Left cardiac atrium (tissue), 4 donors: ENCODE measurements at regions not wholly inside any gene's neighbourhood (a gene's known extent, or its start where the extent isn't known, plus 50 kb on each side); places are given as distances from the start of the nearest gene placed in this dataset.
A peak's percentile ranks its signal among the peaks of the same experiment; 100 is the strongest.

Experiments
- ATAC-seq, 2 donors: fragments of 200-7000 bp; cut with Tn5 transposase; one replicate each; pipeline ENCODE4 v1.9.1; 2020; ENCODE audit warnings: mild to moderate bottlenecking in 2 of 2, moderate library complexity in 2 of 2
- DNase-seq: peaks from one replicate; pipeline ENCODE4 v3.0.0-alpha.2; 2020
- intact Hi-C, 2 donors: fragments of 100-400 bp; cut with DNase I; formaldehyde crosslinking; loops; one replicate each; pipeline versions ENCODE4 v1.14.1 to v1.15.1; 2022 to 2023
- donor health status: DM: no; HTN: yes; CAD: no.
- donor health status: DM: no; HTN: yes; CAD: no; lungs with severe emphysema.
- donor health status: DM: yes; HTN: yes; CAD: no.
- donor health status: Dilated cardiomyopathy.

GRCh38 chr7:67705850-67706249, 709.2 kb downstream of the TYW1 start:
- ATAC-seq = no peak
- intact Hi-C loops = no loop called here
- no peak for DNase-seq

GRCh38 chr7:67711706-67712105, 715.1 kb downstream of the TYW1 start:
- intact Hi-C loops = no loop called here
- DNase-seq = no peak
- no peak for ATAC-seq

GRCh38 chr7:67713451-67714056, 716.9 kb downstream of the TYW1 start:
- intact Hi-C loops = no loop called here
- ATAC-seq = no peak
- DNase-seq = no peak

GRCh38 chr7:67716729-67717128, 720.1 kb downstream of the TYW1 start:
- intact Hi-C loops = no loop called here
- DNase-seq (no peak), ATAC-seq (no peak)

GRCh38 chr7:67723591-67723990, 727.0 kb downstream of the TYW1 start:
- ATAC-seq (no peak), DNase-seq (no peak)
- intact Hi-C loops = no loop called here

- no peak for ATAC-seq
- intact Hi-C loops = no loop called here
- DNase-seq = no peak
Observed at GRCh38 chr7:67724435-67724834, 727.8 kb downstream of the TYW1 start.

GRCh38 chr7:67724955-67725354, 728.3 kb downstream of the TYW1 start:
- intact Hi-C loops = no loop called here
- ATAC-seq (no peak), DNase-seq (no peak)

GRCh38 chr7:67725423-67725822, 728.8 kb downstream of the TYW1 start:
- DNase-seq (no peak), ATAC-seq (no peak)
- intact Hi-C loops = no loop called here

GRCh38 chr7:67729771-67730170, 733.1 kb downstream of the TYW1 start:
- ATAC-seq = no peak

GRCh38 chr7:67731704-67732103, 735.1 kb downstream of the TYW1 start:
- intact Hi-C loops = no loop called here
- ATAC-seq = no peak
- DNase-seq = no peak

More at GRCh38 chr7:67729771-67730170, 733.1 kb downstream of the TYW1 start:
- intact Hi-C loops = no loop called here
- DNase-seq = no peak

- DNase-seq (no peak), ATAC-seq (no peak)
- intact Hi-C loops = no loop called here
Observed at GRCh38 chr7:67732898-67733297, 736.3 kb downstream of the TYW1 start.

- no peak for ATAC-seq
- intact Hi-C loops = no loop called here
- DNase-seq = no peak
Observed at GRCh38 chr7:67738145-67738544, 741.5 kb downstream of the TYW1 start.

- DNase-seq (peak; percentile 34), ATAC-seq (peak; percentile 88 to 97)
- intact Hi-C loops = no loop called here
Observed at GRCh38 chr7:67738958-67739357, 742.3 kb downstream of the TYW1 start.

GRCh38 chr7:67743501-67743900, 746.9 kb downstream of the TYW1 start:
- intact Hi-C loops = no loop called here
- ATAC-seq = no peak
- no peak for DNase-seq

- no peak for ATAC-seq
- intact Hi-C loops = no loop called here
- no peak for DNase-seq
Observed at GRCh38 chr7:67752227-67752626, 755.6 kb downstream of the TYW1 start.

- intact Hi-C loops = no loop called here
- no peak for DNase-seq
- no peak for ATAC-seq
Observed at GRCh38 chr7:67753891-67754290, 757.3 kb downstream of the TYW1 start.

- ATAC-seq (no peak), DNase-seq (no peak)
- intact Hi-C loops = no loop called here
Observed at GRCh38 chr7:67754651-67755050, 758.0 kb downstream of the TYW1 start.

GRCh38 chr7:67758551-67758950, 761.9 kb downstream of the TYW1 start:
- DNase-seq (no peak), ATAC-seq (no peak)

GRCh38 chr7:67760971-67761370, 764.3 kb downstream of the TYW1 start:
- ATAC-seq = no peak
- DNase-seq = no peak
- intact Hi-C loops = no loop called here

More at GRCh38 chr7:67758551-67758950, 761.9 kb downstream of the TYW1 start:
- intact Hi-C loops = no loop called here

- ATAC-seq (no peak), DNase-seq (no peak)
- intact Hi-C loops = no loop called here
Observed at GRCh38 chr7:67762516-67762915, 765.9 kb downstream of the TYW1 start.

GRCh38 chr7:67764289-67764688, 767.7 kb downstream of the TYW1 start:
- ATAC-seq (no peak), DNase-seq (no peak)
- intact Hi-C loops = no loop called here
